HUES6 (cell line): ENCODE measurements at regions not wholly inside any gene's neighbourhood (a gene's known extent, or its start where the extent isn't known, plus 50 kb on each side); places are given as distances from the start of the nearest gene placed in this dataset.
"Not testable (repeated sequence)": the region's sequence is repeated elsewhere in the genome, so short reads cannot be mapped to it uniquely, and the experiment has no call there.

Source experiments
- H3K27ac ChIP-seq: 2 replicates; pipeline ENCODE4 v1.7.0; 2013; ENCODE audit warnings: low read depth, mild to moderate bottlenecking, low read length, inconsistent platforms
- H3K27me3 ChIP-seq: 2 replicates; pipeline ENCODE4 v1.6.1; 2013; ENCODE audit warnings: low read length; ENCODE audit not compliant: control insufficient read depth, insufficient read depth
- H3K36me3 ChIP-seq: 2 replicates; pipeline ENCODE4 v1.6.1; 2013; ENCODE audit warnings: low read length; ENCODE audit not compliant: control insufficient read depth, insufficient read depth
- H3K4me1 ChIP-seq: 2 replicates; pipeline ENCODE4 v1.6.1; 2013; ENCODE audit warnings: low read length; ENCODE audit not compliant: control insufficient read depth, insufficient read depth
- H3K4me3 ChIP-seq: 2 replicates; pipeline ENCODE4 v1.5.1; 2013; ENCODE audit warnings: low read depth, low read length
- H3K9ac ChIP-seq: one replicate; pipeline ENCODE4 v1.6.1; 2013; ENCODE audit warnings: mild to moderate bottlenecking, low read length
- H3K9me3 ChIP-seq: 2 replicates; pipeline ENCODE4 v1.6.1; 2013; ENCODE audit warnings: low read depth, low read length; ENCODE audit not compliant: control insufficient read depth, insufficient read depth

DNA sequence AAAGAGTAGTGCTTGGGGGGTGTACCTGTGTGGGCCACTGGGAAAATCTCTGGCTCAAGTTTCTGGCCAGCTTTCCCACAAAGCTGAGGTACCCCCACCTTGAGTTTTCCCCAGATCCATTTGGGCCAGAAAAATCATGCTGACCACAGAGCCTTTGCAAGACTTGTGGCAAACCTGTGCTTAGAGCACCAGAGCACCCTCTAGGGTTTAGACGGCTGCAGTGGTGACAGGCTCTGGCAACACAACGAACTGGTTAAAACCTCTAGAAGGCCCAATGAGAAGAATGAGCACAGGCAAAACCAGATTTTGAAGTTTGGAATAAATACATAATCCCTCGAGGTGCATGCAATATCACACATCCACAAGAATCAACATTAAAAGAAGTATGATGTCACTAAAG is 290.7 kb upstream of the FOLH1 start:
- H3K9ac ChIP-seq = no peak overlapping the region
- no peak overlapping the region for H3K4me3 ChIP-seq
- no peak overlapping the region for H3K27ac ChIP-seq
- no peaks in the 10 kb centered on the region for H3K36me3 ChIP-seq
- H3K9me3 ChIP-seq = peaks cover 3% of the 10 kb centered on the region; the same call in 1 of the 2 replicates
- H3K4me1 ChIP-seq = no peaks in the 10 kb centered on the region
- no peaks in the 10 kb centered on the region for H3K27me3 ChIP-seq

- no peak overlapping the region for H3K9ac ChIP-seq
- H3K27ac ChIP-seq = peak overlapping the region; percentile 73; the same call in 1 of the 2 replicates
- peaks cover 3% of the 10 kb centered on the region; the same call in 1 of the 2 replicates for H3K4me1 ChIP-seq
- H3K9me3 ChIP-seq = peaks cover 3% of the 10 kb centered on the region; the same call in 1 of the 2 replicates
- H3K27me3 ChIP-seq = no peaks in the 10 kb centered on the region
- H3K4me3 ChIP-seq = no peak overlapping the region
- no peaks in the 10 kb centered on the region for H3K36me3 ChIP-seq
Observed at GRCh38 chr11:49505231-49505630, 296.8 kb upstream of the FOLH1 start.

- not testable (repeated sequence) for H3K27ac ChIP-seq, H3K4me1 ChIP-seq
Observed at GRCh38 chr11:49526240-49526829, 317.9 kb upstream of the FOLH1 start.

DNA sequence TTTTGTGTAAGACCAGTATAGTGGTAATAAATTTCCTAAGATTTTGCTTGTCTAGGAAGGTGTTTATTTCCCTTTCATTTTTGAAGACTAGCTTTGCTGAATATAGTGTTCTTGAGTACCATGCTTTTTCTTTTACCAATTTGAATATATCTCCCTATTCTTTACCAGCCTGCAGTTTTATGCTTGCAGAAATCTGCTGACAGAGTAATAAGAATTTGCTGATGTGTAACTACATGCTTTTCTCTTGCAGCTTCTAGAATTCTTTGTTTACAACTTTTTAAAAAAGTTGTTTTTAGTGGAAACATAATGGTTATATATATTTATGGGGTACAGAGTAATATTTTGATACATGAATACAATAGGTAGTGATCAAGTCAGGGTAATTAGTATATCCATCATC is 324.8 kb upstream of the FOLH1 start:
- no peak overlapping the region for H3K27ac ChIP-seq
- no peaks in the 10 kb centered on the region for H3K27me3 ChIP-seq
- H3K4me1 ChIP-seq = no peaks in the 10 kb centered on the region
- no peak overlapping the region for H3K4me3 ChIP-seq
- H3K9ac ChIP-seq = no peak overlapping the region
- no peaks in the 10 kb centered on the region for H3K36me3 ChIP-seq
- peaks cover 3% of the 10 kb centered on the region; the same call in 1 of the 2 replicates for H3K9me3 ChIP-seq

More at GRCh38 chr11:49526240-49526829, 317.9 kb upstream of the FOLH1 start:
- H3K27me3 ChIP-seq, H3K9ac ChIP-seq, H3K36me3 ChIP-seq, H3K9me3 ChIP-seq, H3K4me3 ChIP-seq: not testable (repeated sequence)

DNA sequence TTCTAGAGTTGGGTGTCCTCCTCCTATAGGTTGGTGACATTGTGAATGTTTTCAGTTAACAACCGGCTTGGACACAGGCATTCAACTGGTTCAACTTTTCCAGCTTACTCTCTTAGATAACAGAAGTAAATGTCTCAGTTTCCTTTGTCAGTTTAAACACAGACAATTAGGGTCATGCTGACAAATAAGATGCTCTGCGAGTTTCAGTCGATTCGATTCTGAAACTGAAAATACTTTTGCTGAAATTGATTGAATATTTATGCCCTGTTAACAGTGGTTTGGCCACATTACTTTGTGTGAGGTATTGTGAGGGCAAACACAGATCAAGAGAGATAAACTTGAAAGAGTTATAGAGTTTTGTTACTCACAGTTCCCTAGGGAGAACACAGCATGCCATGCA is 330.5 kb upstream of the FOLH1 start:
- H3K36me3 ChIP-seq, H3K9ac ChIP-seq, H3K9me3 ChIP-seq, H3K27ac ChIP-seq, H3K4me1 ChIP-seq, H3K4me3 ChIP-seq, H3K27me3 ChIP-seq: not testable (repeated sequence)

GRCh38 chr11:49558261-49558847 is 350.0 kb upstream of the FOLH1 start:
- H3K4me3 ChIP-seq, H3K4me1 ChIP-seq, H3K9me3 ChIP-seq, H3K36me3 ChIP-seq, H3K9ac ChIP-seq, H3K27ac ChIP-seq: not testable (repeated sequence)
- peaks cover 39% of the 10 kb centered on the region; the same call in 1 of the 2 replicates for H3K27me3 ChIP-seq

DNA sequence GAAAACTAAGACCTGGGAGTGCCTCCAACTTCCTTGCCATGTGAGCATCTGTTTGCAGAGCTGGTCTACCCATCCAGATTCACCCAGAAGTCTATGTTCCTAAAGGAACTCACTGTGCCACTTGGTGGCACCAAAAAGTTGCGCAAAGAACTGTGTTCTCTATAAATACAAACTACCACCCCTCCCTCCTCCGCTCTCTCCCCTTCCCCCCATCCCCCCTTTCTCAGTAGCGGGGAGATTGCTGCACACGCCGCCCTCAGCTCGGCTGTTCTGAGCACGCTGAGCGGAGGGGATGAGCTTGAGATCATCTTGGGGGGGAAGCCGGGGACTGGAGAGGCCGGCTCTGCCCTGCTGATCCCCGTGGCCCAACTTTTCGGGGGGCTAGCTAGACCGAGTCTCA is 352.2 kb upstream of the FOLH1 start:
- peaks cover 39% of the 10 kb centered on the region; the same call in 1 of the 2 replicates for H3K27me3 ChIP-seq
- not testable (repeated sequence) for H3K27ac ChIP-seq, H3K36me3 ChIP-seq, H3K9ac ChIP-seq, H3K9me3 ChIP-seq, H3K4me1 ChIP-seq, H3K4me3 ChIP-seq

DNA sequence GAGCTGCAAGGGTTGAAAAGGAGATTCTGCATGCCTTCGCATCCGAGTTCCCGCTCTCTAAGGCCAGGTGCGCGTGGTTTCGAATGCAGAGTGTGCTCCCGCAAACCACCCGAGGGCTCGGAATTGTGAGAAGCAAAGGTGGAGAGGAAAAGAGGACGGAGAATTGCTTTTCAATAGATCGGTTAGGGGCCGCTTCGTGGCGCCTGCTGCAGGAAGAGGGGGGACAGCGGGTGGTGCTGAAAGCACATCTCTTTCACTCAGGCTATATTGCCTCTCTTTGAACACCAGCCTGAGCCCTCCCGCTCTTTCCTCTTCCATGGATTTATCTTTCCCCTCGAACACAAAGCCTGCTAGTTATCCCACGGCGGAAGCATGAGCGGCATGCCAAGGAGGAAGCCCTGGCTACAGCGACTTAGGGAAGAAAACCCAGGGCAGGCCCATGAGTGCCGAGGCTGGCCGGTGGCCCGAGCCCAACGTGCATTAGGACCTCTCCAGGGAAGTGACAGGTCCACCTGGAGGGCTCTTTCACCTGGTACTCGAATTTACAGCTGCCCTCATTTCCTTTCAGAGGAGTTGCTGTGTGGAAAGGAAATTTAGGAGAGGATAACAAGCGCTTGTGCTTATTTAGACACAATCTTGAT is 353.0 kb upstream of the FOLH1 start:
- not testable (repeated sequence) for H3K27ac ChIP-seq, H3K4me3 ChIP-seq, H3K36me3 ChIP-seq, H3K9ac ChIP-seq, H3K9me3 ChIP-seq, H3K4me1 ChIP-seq
- peaks cover 39% of the 10 kb centered on the region; the same call in 1 of the 2 replicates for H3K27me3 ChIP-seq

- H3K36me3 ChIP-seq, H3K4me3 ChIP-seq, H3K9me3 ChIP-seq, H3K4me1 ChIP-seq, H3K9ac ChIP-seq, H3K27ac ChIP-seq: not testable (repeated sequence)
- H3K27me3 ChIP-seq = peaks cover 34% of the 10 kb centered on the region; the same call in 1 of the 2 replicates
Observed at GRCh38 chr11:49562262-49562661, 353.9 kb upstream of the FOLH1 start.

- H3K27me3 ChIP-seq, H3K9me3 ChIP-seq, H3K4me1 ChIP-seq, H3K27ac ChIP-seq, H3K9ac ChIP-seq, H3K4me3 ChIP-seq, H3K36me3 ChIP-seq: not testable (repeated sequence)
Observed at GRCh38 chr11:49579492-49579891, 371.1 kb upstream of the FOLH1 start.

DNA sequence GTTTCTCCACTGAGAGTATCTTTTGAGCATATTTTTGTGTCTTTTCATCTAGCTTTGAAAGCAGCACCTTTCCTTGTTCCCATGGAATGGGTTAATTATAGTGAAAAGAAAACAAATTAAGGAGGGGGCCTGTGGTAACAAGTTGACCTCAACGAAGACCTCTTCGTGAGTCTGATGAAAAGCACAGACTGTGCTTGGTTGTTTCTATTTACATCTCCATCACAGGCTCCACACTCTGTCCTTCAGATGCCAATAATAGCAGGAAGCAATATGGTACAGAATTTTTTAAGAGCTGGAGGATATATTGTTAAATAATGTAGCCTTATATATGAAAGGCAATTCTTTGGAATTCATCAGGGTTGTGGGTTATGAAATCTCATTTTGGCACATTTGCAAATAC is 366.7 kb upstream of the OR4C13 start:
- not testable (repeated sequence) for H3K27me3 ChIP-seq, H3K9me3 ChIP-seq, H3K27ac ChIP-seq, H3K9ac ChIP-seq, H3K4me3 ChIP-seq, H3K4me1 ChIP-seq, H3K36me3 ChIP-seq
